ENCODE measurements at regions not wholly inside any gene's neighbourhood (a gene's known extent, or its start where the extent isn't known, plus 50 kb on each side); places are given as distances from the start of the nearest gene placed in this dataset.
A peak's percentile ranks its signal among the peaks of the same experiment; 100 is the strongest.

DNA sequence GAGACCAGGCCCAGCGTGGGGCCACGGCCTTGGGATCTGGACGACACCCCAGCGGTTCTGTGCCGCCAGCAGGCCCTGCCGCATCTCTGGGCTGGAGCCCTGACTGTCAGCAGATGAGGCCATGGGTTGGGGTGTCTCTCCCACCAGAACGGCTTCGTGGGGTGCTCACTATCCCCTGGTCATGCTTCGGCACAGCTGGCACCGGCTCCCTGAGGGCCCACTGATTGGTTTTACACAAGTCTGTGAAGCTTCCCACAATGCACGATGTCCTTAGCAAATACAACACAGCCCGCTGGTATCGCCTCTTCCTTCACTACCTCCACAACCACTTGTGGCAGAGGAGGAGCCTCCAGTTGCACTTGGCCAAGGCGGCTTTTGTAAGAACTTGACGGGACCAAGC is 94.3 kb downstream of the THBS2 start:
- WGBS, 2 donors = 92 to 95% methylated on average over 10 to 13 of the region's 15 CpGs
- no peak for DNase-seq (ENCODE audit: low spot score in 2 of 2)

DNA sequence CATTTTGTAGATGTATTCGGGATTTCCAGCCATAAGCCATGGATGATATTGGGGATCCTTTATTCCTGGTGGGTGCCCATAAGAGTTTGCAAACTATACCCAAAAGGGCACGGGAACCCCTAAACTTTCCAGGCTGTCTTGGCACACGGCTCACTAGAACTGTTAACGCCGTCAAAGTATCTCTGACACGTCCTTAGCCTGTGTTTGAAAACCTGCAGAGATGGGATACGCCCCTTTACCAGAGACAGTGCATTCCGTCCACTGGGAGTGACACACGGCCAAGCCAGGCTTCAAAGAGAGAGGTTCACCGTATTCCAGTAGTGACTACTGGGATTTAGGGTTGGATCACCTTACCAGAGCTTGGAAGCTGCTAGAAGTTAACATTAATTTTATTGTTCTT is 95.0 kb downstream of the THBS2 start:
- no peak for TF ChIP-seq EP300 (IDR thresholded peaks at IDR 0.05)
- no peak for TF ChIP-seq POLR2A (IDR thresholded peaks at IDR 0.05)
- TF ChIP-seq, protein P1, sequence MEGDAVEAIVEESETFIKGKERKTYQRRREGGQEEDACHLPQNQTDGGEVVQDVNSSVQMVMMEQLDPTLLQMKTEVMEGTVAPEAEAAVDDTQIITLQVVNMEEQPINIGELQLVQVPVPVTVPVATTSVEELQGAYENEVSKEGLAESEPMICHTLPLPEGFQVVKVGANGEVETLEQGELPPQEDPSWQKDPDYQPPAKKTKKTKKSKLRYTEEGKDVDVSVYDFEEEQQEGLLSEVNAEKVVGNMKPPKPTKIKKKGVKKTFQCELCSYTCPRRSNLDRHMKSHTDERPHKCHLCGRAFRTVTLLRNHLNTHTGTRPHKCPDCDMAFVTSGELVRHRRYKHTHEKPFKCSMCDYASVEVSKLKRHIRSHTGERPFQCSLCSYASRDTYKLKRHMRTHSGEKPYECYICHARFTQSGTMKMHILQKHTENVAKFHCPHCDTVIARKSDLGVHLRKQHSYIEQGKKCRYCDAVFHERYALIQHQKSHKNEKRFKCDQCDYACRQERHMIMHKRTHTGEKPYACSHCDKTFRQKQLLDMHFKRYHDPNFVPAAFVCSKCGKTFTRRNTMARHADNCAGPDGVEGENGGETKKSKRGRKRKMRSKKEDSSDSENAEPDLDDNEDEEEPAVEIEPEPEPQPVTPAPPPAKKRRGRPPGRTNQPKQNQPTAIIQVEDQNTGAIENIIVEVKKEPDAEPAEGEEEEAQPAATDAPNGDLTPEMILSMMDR (IDR thresholded peaks at IDR 0.05) = no peak
- Histone ChIP-seq H3K27ac (peak overlapping the region in 2 of 4 donors; percentile 65 to 80), H3K36me3 (no peaks in the 10 kb centered on the region), H3K4me1 (peaks cover 0 to 44% (median 10%) of the 10 kb centered on the region in 4 donors), H3K9me3 (no peaks in the 10 kb centered on the region), H3K4me3 (no peak overlapping the region), H3K27me3 (no peaks in the 10 kb centered on the region)
- WGBS, 2 donors = 67 to 78% methylated on average over 10 of the region's 10 CpGs
- DNase-seq (ENCODE audit: low spot score in 2 of 2) = no peak

More for the DNA sequence above, 94.3 kb downstream of the THBS2 start:
- Histone ChIP-seq H3K4me3 (no peak overlapping the region), H3K4me1 (peaks cover 0 to 45% (median 10%) of the 10 kb centered on the region in 4 donors), H3K36me3 (no peaks in the 10 kb centered on the region), H3K27ac (peak overlapping the region in 1 of 4 donors; percentile 54), H3K27me3 (no peaks in the 10 kb centered on the region), H3K9me3 (no peaks in the 10 kb centered on the region)
- TF ChIP-seq EP300 (IDR thresholded peaks at IDR 0.05) (no peak), POLR2A (IDR thresholded peaks at IDR 0.05) (no peak)
- TF ChIP-seq, protein P1 (IDR thresholded peaks at IDR 0.05) = no peak

DNA sequence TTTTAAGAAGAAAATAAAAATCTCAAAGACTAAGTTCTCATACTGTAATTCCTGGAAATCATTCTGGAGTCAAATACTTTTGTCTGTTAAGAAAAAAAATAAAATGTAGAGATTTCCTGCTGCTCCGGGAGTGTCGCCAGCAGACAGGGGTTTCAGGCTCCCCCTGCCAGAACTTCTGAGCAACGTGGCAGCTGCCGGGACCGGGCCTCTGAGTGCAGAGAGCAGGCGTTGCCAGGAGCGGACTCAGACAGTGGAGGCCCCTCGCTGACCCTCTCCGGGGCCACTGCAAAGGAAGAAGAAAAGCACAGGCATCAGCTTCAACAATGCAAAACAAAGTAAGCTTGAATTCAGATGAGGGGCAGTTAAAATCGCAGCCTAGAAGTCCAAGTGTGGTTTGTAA is 95.5 kb downstream of the THBS2 start:
- peak in 1 of 2 donors; percentile 49 for DNase-seq (ENCODE audit: low spot score in 2 of 2)
- Histone ChIP-seq H3K9me3 (no peaks in the 10 kb centered on the region), H3K27me3 (no peaks in the 10 kb centered on the region), H3K36me3 (no peaks in the 10 kb centered on the region), H3K4me1 (peaks cover 0 to 39% (median 10%) of the 10 kb centered on the region in 4 donors), H3K27ac (peak overlapping the region in 2 of 4 donors; percentile 65 to 80), H3K4me3 (peak overlapping the region in 1 of 4 donors; percentile 10)
- WGBS, 2 donors = 3 to 18% methylated on average over 10 of the region's 10 CpGs
- TF ChIP-seq, protein P1 (IDR thresholded peaks at IDR 0.05) = no peak
- TF ChIP-seq POLR2A (IDR thresholded peaks at IDR 0.05) (no peak), EP300 (IDR thresholded peaks at IDR 0.05) (no peak)

DNA sequence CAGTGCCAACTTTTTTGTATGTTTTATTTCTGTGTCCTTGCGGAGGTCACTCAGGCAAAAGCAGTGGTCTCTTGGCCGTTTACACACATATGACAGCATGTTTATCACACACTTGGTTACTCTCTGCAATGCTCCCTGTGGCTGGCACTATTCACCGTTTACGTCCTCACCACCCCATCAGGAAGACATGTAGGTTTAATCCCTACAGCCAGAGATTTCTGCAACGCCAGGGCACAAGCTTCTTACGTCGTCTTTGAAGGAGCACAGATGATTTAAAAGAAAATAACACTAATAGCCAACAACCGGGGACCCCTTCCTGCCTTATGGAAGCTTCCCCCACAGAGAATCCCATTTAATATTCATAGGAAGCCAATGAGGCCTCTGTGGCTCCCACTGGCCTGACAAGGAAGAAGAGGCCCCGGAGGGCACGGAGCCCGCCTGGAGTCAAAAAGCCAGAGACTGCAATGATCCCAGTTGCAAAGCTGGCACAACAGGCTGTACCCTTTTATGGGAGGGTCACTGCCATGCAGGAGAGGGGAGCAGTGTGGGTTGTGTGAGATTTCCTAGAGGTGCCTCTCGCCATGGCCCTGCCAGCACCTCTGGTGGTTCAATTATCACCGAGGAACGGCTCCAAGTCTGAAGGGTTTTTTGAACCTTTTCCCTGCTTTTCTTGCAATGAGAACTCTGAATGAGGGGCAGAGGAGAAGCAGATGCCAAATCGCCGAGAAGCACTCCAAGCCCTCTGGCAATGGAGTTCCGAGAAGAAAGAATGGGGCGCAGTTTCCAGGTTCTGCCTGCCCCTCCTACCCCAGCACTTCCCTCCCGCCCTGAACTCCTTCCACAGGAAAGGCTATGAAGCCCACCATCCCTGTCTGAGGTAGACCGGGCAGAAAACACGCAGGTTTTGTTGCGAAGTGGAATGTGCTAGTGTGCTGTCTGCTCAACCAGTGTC is 96.2 kb downstream of the THBS2 start:
- Histone ChIP-seq H3K9me3 (no peaks in the 10 kb centered on the region), H3K27me3 (no peaks in the 10 kb centered on the region), H3K4me1 (peaks cover 0 to 34% (median 10%) of the 10 kb centered on the region in 4 donors), H3K36me3 (no peaks in the 10 kb centered on the region), H3K27ac (peak overlapping the region in 2 of 4 donors; percentile 65 to 80), H3K4me3 (peak overlapping the region in 1 of 4 donors; percentile 10)
- TF ChIP-seq, protein P1 (IDR thresholded peaks at IDR 0.05) = no peak
- TF ChIP-seq POLR2A (IDR thresholded peaks at IDR 0.05) = no peak
- TF ChIP-seq EP300 (IDR thresholded peaks at IDR 0.05) = no peak
- WGBS, 2 donors = 59 to 64% methylated on average over 21 to 22 of the region's 22 CpGs
- DNase-seq (ENCODE audit: low spot score in 2 of 2) = no peak

DNA sequence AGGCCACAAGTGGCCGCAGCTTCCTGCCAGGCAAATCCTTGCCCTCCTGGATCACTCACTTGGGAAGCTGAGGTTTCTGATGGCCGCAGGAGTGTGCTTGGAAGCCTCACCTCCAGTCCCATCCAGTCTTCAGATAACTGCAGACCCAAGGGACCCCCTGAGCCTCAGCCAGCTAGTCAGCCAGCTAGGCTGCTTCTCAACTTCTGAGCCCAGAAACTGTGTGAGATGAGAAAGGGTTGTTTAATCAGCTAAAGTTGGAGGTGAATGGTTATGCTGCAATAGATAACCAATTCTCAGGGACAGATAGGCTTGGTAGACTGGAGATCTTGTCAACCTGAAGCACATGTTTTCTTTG is 96.9 kb downstream of the THBS2 start:
- no peak overlapping the region for H3K4me3 ChIP-seq
- WGBS, 2 donors = 75 to 100% methylated on average over 2 of the region's 2 CpGs
- peaks cover 0 to 27% (median 10%) of the 10 kb centered on the region in 4 donors for H3K4me1 ChIP-seq
- no peaks in the 10 kb centered on the region for H3K27me3 ChIP-seq
- no peak for DNase-seq (ENCODE audit: low spot score in 2 of 2)
- no peaks in the 10 kb centered on the region for H3K9me3 ChIP-seq
- H3K36me3 ChIP-seq = no peaks in the 10 kb centered on the region
- no peak overlapping the region for H3K27ac ChIP-seq
- TF ChIP-seq POLR2A (IDR thresholded peaks at IDR 0.05) (no peak), EP300 (IDR thresholded peaks at IDR 0.05) (no peak)
- TF ChIP-seq, protein P1 (IDR thresholded peaks at IDR 0.05) = no peak

Measured in tibial nerve (tissue), 4 donors.